HCT116 (cell line): ENCODE measurements at regions not wholly inside any gene's neighbourhood (a gene's known extent, or its start where the extent isn't known, plus 50 kb on each side); places are given as distances from the start of the nearest gene placed in this dataset.

Experiments used
- ATAC-seq: fragments of 200-7000 bp; cut with Tn5 transposase; 2 replicates; pipeline ENCODE4 v1.9.1; 2020; ENCODE audit warnings: mild to moderate bottlenecking, moderate library complexity
- BruUV-seq: library from RNA; stranded (reverse); fragments of 400-500 nt; replicated peaks from 2 replicates; lab custom pipeline; 2021; lab: Mats Ljungman, UMichigan
- CTCF ChIA-PET: fragments of 300-600 bp; sonication (Branson Sonifier 250); formaldehyde crosslinking; loops from one replicate; lab custom pipeline; 2021; ENCODE audit warnings: antibody characterized with exemption; lab: Charles Lee
- POLR2A ChIA-PET: fragments of 300-600, 350-600 bp; sonication (Branson Sonifier 250); formaldehyde crosslinking; loops from one replicate; lab custom pipeline; 2021; ENCODE audit warnings: antibody characterized with exemption; lab: Charles Lee
- RAD21 ChIA-PET, 2 experiments: fragments of 300-600 bp; sonication (Branson Sonifier 250); formaldehyde crosslinking; loops; one replicate each; lab custom pipeline; 2023; ENCODE audit warnings: low total read pairs in 2 of 2; ENCODE audit not compliant: uncharacterized antibody in 2 of 2, unreplicated experiment in 2 of 2, low non-redundant PET in 1 of 2; lab: Charles Lee
- DNase-seq: peaks from one replicate; pipeline ENCODE4 v3.0.0-alpha.2; 2010; ENCODE audit warnings: low read depth, low spot score
- H2AFZ ChIP-seq: fragments of 200-600 bp; shearing (Covaris generic), sonication (generic); 2 replicates; pipeline ENCODE4 v1.6.1; 2017; ENCODE audit warnings: low read depth, mixed run types, mixed read lengths, antibody characterized with exemption, low read length; ENCODE audit not compliant: poor library complexity, severe bottlenecking
- H3K27ac ChIP-seq: 2 replicates; pipeline ENCODE4 v1.5.1; 2012; ENCODE audit warnings: low read depth, low read length
- H3K27me3 ChIP-seq: fragments of 200-600 bp; sonication (generic); 2 replicates; pipeline ENCODE4 v1.6.1; 2016; ENCODE audit warnings: mixed run types, low read length, mixed read lengths; ENCODE audit not compliant: insufficient read depth
- H3K36me3 ChIP-seq, 2 experiments: fragments of 200-500 bp in 1 of 2; fragments of 200-600 bp in 1 of 2; sonication (Bioruptor generic) in 1 of 2; sonication (generic) in 1 of 2; 2 replicates each; pipeline versions ENCODE4 v1.5.1 to v1.6.1; 2014 to 2016; ENCODE audit warnings: low read length in 2 of 2, inconsistent platforms in 1 of 2, mixed read lengths in 1 of 2, mixed run types in 1 of 2; ENCODE audit not compliant: insufficient read depth in 2 of 2, control insufficient read depth in 1 of 2
- H3K4me1 ChIP-seq, 2 experiments: fragments of 200-600 bp in 1 of 2; sonication (generic) in 1 of 2; 2 replicates each; pipeline versions ENCODE4 v1.5.1 to v1.6.1; 2012 to 2017; ENCODE audit warnings: low read length in 2 of 2, inconsistent platforms in 1 of 2, mild to moderate bottlenecking in 1 of 2, mixed read lengths in 1 of 2, mixed run types in 1 of 2, moderate library complexity in 1 of 2; ENCODE audit not compliant: insufficient read depth in 2 of 2, control insufficient read depth in 1 of 2
- H3K4me2 ChIP-seq: fragments of 200-600 bp; sonication (generic); 2 replicates; pipeline ENCODE4 v1.6.1; 2017; ENCODE audit warnings: mixed run types, low read length, mixed read lengths
- H3K4me3 ChIP-seq, 2 experiments: fragments of 200-600 bp in 1 of 2; sonication (generic) in 1 of 2; replicated peaks in 1 of 2; 2 replicates each; pipeline ENCODE4 v1.5.1; 2011 to 2016; ENCODE audit warnings: low read length in 2 of 2, control low read depth in 1 of 2, low read depth in 1 of 2, mild to moderate bottlenecking in 1 of 2, mixed read lengths in 1 of 2, mixed run types in 1 of 2
- H3K79me2 ChIP-seq: fragments of 200-600 bp; sonication (generic); 2 replicates; pipeline ENCODE4 v1.6.1; 2017; ENCODE audit warnings: mild to moderate bottlenecking, mixed run types, low read length, moderate library complexity, mixed read lengths; ENCODE audit not compliant: insufficient read depth
- H3K9ac ChIP-seq: fragments of 200-600 bp; sonication (generic); 2 replicates; pipeline ENCODE4 v1.6.1; 2016; ENCODE audit warnings: low read length, mixed read lengths
- H3K9me2 ChIP-seq: fragments of 200-600 bp; sonication (generic), shearing (Covaris generic); 2 replicates; pipeline ENCODE4 v1.6.1; 2017; ENCODE audit warnings: mixed run types, mild to moderate bottlenecking, moderate library complexity; ENCODE audit not compliant: insufficient read depth
- H3K9me3 ChIP-seq, 2 experiments: fragments of 200-500 bp in 1 of 2; fragments of 200-600 bp in 1 of 2; sonication (Bioruptor generic) in 1 of 2; sonication (generic) in 1 of 2; 2 replicates each; pipeline ENCODE4 v1.6.1; 2014 to 2017; ENCODE audit warnings: low read length in 2 of 2, mixed read lengths in 2 of 2, inconsistent platforms in 1 of 2, low read depth in 1 of 2, mild to moderate bottlenecking in 1 of 2, mixed run types in 1 of 2, moderate library complexity in 1 of 2; ENCODE audit not compliant: control insufficient read depth in 1 of 2, insufficient read depth in 1 of 2
- H4K20me1 ChIP-seq: fragments of 200-600 bp; sonication (generic), shearing (Covaris generic); 2 replicates; pipeline ENCODE4 v1.6.1; 2017; ENCODE audit warnings: mixed run types, mild to moderate bottlenecking, moderate library complexity; ENCODE audit not compliant: insufficient read depth
- CEBPB ChIP-seq: IDR thresholded peaks from 2 replicates; pipeline ENCODE4 v1.6.1; 2012; ENCODE audit warnings: low read depth
- FOSL1 ChIP-seq: IDR thresholded peaks from 2 replicates; pipeline ENCODE4 v1.6.1; 2012; ENCODE audit warnings: low read depth
- JUND ChIP-seq: IDR thresholded peaks from 2 replicates; pipeline ENCODE4 v1.6.1; 2012
- POLR2A ChIP-seq: IDR thresholded peaks from 2 replicates; pipeline ENCODE4 v1.7.0; 2011; ENCODE audit warnings: borderline replicate concordance; ENCODE audit not compliant: insufficient read depth, insufficient read length; ENCODE audit errors: extremely low read depth
- RAD21 ChIP-seq: IDR thresholded peaks from 2 replicates; pipeline ENCODE4 v1.6.1; 2012; ENCODE audit warnings: low read depth, mild to moderate bottlenecking
- SIN3A ChIP-seq: IDR thresholded peaks from 2 replicates; pipeline ENCODE4 v1.6.1; 2012; ENCODE audit warnings: low read depth
- SRF ChIP-seq: IDR thresholded peaks from 2 replicates; pipeline ENCODE4 v1.6.1; 2012; ENCODE audit warnings: low read depth
- TCF7L2 ChIP-seq: IDR thresholded peaks from 2 replicates; pipeline ENCODE4 v1.7.0; 2011; ENCODE audit warnings: borderline replicate concordance, inconsistent platforms; ENCODE audit not compliant: insufficient read depth, insufficient read length; ENCODE audit errors: extremely low read depth
- ZFX ChIP-seq: fragments of 450-650 bp; IDR thresholded peaks from 2 replicates; pipeline ENCODE4 v1.6.1; 2017
- ZNF274 ChIP-seq: fragments of 200-500 bp; sonication (Bioruptor generic); IDR thresholded peaks from 2 replicates; pipeline ENCODE4 v1.6.1; 2014; ENCODE audit warnings: mild to moderate bottlenecking, low read depth, low read length, inconsistent platforms
- intact Hi-C: fragments of 100-400 bp; cut with micrococcal nuclease; formaldehyde crosslinking; loops from 2 replicates; pipeline ENCODE4 v1.10.0; 2022
- TF ChIP-seq, protein P1 (sequence below), 3 experiments: fragments of 200-600 bp in 1 of 3; sonication (generic) in 1 of 3; IDR thresholded peaks in 2 of 3; conservative IDR thresholded peaks in 1 of 3; 2 replicates each; pipeline ENCODE4 v1.5.1; 2012 to 2017; ENCODE audit warnings: low read depth in 2 of 3, low read length in 2 of 3, antibody characterized with exemption in 1 of 3, borderline replicate concordance in 1 of 3, control low read depth in 1 of 3, mild to moderate bottlenecking in 1 of 3, mixed read lengths in 1 of 3, mixed run types in 1 of 3, moderate library complexity in 1 of 3; ENCODE audit not compliant: insufficient read depth in 1 of 3
- TF ChIP-seq, protein P2 (sequence below): IDR thresholded peaks from 2 replicates; pipeline ENCODE4 v1.6.1; 2011; ENCODE audit warnings: mild to moderate bottlenecking, low read length, moderate library complexity; ENCODE audit not compliant: insufficient replicate concordance; ENCODE audit errors: extremely low read depth
- TF ChIP-seq, protein P3 (sequence below): IDR thresholded peaks from 2 replicates; pipeline ENCODE4 v1.6.1; 2012; ENCODE audit warnings: low read depth
- TF ChIP-seq, protein P4 (sequence below): IDR thresholded peaks from 2 replicates; pipeline ENCODE4 v1.6.1; 2012
- TF ChIP-seq, protein P5 (sequence below): IDR thresholded peaks from 2 replicates; pipeline ENCODE4 v1.6.1; 2012

DNA sequence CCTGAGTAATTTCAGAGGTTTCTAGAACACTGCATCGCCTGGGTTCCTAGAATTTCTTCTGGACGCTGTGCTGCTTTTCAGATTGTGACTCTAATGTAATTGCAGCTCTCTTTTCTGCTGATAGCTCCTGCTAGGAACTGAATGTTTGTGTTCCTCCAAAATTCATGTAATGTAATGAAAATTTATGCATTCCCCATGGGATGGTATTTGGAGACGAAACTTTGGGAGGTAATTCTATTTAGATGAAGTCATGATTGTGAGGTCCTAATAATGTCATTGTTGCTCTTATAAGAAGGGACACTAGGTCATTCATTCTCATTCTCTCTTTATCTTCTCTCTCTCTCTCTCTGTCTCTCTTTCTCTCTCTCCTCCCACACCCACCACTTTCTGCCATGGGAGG is 223.9 kb upstream of the DOK6 start:
- no peak for DNase-seq
- H3K4me2 ChIP-seq = no peak overlapping the region
- no peaks in the 10 kb centered on the region for H3K4me1 ChIP-seq
- no peaks in the 10 kb centered on the region for H3K79me2 ChIP-seq
- H3K36me3 ChIP-seq = no peaks in the 10 kb centered on the region
- H3K9me3 ChIP-seq = no peaks in the 10 kb centered on the region
- ChIA-PET CTCF (no interaction called here), RAD21 (no interaction called here), POLR2A (no interaction called here)
- H3K27me3 ChIP-seq = no peaks in the 10 kb centered on the region
- no TSS peak for BruUV-seq
- H3K27ac ChIP-seq = no peak overlapping the region
- H3K4me3 ChIP-seq = no peak overlapping the region
- intact Hi-C loops = no loop called here
- no peak overlapping the region for H3K9ac ChIP-seq
- no peak for ATAC-seq
- TF ChIP-seq, protein P1, sequence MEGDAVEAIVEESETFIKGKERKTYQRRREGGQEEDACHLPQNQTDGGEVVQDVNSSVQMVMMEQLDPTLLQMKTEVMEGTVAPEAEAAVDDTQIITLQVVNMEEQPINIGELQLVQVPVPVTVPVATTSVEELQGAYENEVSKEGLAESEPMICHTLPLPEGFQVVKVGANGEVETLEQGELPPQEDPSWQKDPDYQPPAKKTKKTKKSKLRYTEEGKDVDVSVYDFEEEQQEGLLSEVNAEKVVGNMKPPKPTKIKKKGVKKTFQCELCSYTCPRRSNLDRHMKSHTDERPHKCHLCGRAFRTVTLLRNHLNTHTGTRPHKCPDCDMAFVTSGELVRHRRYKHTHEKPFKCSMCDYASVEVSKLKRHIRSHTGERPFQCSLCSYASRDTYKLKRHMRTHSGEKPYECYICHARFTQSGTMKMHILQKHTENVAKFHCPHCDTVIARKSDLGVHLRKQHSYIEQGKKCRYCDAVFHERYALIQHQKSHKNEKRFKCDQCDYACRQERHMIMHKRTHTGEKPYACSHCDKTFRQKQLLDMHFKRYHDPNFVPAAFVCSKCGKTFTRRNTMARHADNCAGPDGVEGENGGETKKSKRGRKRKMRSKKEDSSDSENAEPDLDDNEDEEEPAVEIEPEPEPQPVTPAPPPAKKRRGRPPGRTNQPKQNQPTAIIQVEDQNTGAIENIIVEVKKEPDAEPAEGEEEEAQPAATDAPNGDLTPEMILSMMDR (IDR thresholded peaks at IDR 0.05 in 2 of 3, conservative IDR thresholded peaks at IDR 0.05 in 1 of 3; ENCODE audit: borderline replicate concordance in 1 of 3, insufficient read depth in 1 of 3, low read depth in 2 of 3, low read length in 2 of 3) = no peak
- TF ChIP-seq RAD21 = no peak
- TF ChIP-seq, protein P2, sequence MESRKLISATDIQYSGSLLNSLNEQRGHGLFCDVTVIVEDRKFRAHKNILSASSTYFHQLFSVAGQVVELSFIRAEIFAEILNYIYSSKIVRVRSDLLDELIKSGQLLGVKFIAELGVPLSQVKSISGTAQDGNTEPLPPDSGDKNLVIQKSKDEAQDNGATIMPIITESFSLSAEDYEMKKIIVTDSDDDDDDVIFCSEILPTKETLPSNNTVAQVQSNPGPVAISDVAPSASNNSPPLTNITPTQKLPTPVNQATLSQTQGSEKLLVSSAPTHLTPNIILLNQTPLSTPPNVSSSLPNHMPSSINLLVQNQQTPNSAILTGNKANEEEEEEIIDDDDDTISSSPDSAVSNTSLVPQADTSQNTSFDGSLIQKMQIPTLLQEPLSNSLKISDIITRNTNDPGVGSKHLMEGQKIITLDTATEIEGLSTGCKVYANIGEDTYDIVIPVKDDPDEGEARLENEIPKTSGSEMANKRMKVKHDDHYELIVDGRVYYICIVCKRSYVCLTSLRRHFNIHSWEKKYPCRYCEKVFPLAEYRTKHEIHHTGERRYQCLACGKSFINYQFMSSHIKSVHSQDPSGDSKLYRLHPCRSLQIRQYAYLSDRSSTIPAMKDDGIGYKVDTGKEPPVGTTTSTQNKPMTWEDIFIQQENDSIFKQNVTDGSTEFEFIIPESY = no peak
- TF ChIP-seq ZFX = no peak
- TF ChIP-seq, protein P3, sequence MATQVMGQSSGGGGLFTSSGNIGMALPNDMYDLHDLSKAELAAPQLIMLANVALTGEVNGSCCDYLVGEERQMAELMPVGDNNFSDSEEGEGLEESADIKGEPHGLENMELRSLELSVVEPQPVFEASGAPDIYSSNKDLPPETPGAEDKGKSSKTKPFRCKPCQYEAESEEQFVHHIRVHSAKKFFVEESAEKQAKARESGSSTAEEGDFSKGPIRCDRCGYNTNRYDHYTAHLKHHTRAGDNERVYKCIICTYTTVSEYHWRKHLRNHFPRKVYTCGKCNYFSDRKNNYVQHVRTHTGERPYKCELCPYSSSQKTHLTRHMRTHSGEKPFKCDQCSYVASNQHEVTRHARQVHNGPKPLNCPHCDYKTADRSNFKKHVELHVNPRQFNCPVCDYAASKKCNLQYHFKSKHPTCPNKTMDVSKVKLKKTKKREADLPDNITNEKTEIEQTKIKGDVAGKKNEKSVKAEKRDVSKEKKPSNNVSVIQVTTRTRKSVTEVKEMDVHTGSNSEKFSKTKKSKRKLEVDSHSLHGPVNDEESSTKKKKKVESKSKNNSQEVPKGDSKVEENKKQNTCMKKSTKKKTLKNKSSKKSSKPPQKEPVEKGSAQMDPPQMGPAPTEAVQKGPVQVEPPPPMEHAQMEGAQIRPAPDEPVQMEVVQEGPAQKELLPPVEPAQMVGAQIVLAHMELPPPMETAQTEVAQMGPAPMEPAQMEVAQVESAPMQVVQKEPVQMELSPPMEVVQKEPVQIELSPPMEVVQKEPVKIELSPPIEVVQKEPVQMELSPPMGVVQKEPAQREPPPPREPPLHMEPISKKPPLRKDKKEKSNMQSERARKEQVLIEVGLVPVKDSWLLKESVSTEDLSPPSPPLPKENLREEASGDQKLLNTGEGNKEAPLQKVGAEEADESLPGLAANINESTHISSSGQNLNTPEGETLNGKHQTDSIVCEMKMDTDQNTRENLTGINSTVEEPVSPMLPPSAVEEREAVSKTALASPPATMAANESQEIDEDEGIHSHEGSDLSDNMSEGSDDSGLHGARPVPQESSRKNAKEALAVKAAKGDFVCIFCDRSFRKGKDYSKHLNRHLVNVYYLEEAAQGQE = no peak
- no peak for TF ChIP-seq JUND
- no peak for TF ChIP-seq TCF7L2
- no peak for TF ChIP-seq SRF
- TF ChIP-seq FOSL1 = no peak
- no peak for TF ChIP-seq SIN3A
- TF ChIP-seq, protein P4, sequence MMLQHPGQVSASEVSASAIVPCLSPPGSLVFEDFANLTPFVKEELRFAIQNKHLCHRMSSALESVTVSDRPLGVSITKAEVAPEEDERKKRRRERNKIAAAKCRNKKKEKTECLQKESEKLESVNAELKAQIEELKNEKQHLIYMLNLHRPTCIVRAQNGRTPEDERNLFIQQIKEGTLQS = no peak
- TF ChIP-seq ZNF274 = no peak
- TF ChIP-seq, protein P5, sequence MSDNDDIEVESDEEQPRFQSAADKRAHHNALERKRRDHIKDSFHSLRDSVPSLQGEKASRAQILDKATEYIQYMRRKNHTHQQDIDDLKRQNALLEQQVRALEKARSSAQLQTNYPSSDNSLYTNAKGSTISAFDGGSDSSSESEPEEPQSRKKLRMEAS = no peak
- no peak for TF ChIP-seq POLR2A
- TF ChIP-seq CEBPB = no peak
- no peaks in the 10 kb centered on the region for H4K20me1 ChIP-seq
- no peak overlapping the region for H2AFZ ChIP-seq
- no peaks in the 10 kb centered on the region for H3K9me2 ChIP-seq
